ENCODE measurements at regions not wholly inside any gene's neighbourhood (a gene's known extent, or its start where the extent isn't known, plus 50 kb on each side); places are given as distances from the start of the nearest gene placed in this dataset.

DNA sequence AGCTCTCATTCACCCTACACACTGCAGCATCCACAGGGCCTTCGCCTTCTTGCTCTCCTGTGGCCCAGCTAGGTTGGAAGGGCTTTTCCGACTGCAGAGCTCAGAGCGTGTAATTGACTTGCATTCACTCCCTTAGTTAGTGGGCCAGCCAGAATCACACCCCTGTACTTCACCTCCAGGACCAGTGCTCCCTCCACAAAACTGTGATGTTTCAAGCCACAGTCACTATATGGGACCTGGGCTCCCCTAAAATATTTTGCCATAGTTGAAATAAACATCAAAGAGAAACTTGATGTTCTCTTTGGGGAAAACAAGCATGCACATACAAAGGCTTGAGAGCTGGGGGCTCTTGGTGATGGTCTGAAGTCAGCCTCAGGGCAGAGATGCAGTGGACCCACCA lies 69.7 kb upstream of the POU3F3 start:
- ATAC-seq, result no peak
- 92% methylated on average over 3 of the region's 3 CpGs for WGBS (ENCODE audit: insufficient coverage)
- H3K27ac Mint-ChIP-seq, result no peak overlapping the region

GRCh38 chr2:104786204-104786603 lies 67.7 kb upstream of the POU3F3 start:
- no peaks in the 10 kb centered on the region for H3K27me3 ChIP-seq (ENCODE audit: control insufficient read depth, insufficient read depth, low read length)
- intact Hi-C loops (cut with micrococcal nuclease), result no loop called here
- no peaks in the 10 kb centered on the region for H3K36me3 ChIP-seq (ENCODE audit: control insufficient read depth, insufficient read depth, low read length)
- H3K27ac ChIP-seq (ENCODE audit: low read length), result no peak overlapping the region
- peaks cover 0 to 27% of the 10 kb centered on the region in 2 donors for H3K27me3 Mint-ChIP-seq (ENCODE audit: low read depth in 2 of 2)
- 96% methylated on average over 3 of the region's 8 CpGs for WGBS (ENCODE audit: insufficient coverage)
- H3K27ac Mint-ChIP-seq, result no peak overlapping the region
- H3K4me3 ChIP-seq (ENCODE audit: low read length), result no peak overlapping the region
- no peaks in the 10 kb centered on the region for H3K4me1 Mint-ChIP-seq
- H3K4me3 Mint-ChIP-seq, result no peak overlapping the region
- TF ChIP-seq, protein P1, sequence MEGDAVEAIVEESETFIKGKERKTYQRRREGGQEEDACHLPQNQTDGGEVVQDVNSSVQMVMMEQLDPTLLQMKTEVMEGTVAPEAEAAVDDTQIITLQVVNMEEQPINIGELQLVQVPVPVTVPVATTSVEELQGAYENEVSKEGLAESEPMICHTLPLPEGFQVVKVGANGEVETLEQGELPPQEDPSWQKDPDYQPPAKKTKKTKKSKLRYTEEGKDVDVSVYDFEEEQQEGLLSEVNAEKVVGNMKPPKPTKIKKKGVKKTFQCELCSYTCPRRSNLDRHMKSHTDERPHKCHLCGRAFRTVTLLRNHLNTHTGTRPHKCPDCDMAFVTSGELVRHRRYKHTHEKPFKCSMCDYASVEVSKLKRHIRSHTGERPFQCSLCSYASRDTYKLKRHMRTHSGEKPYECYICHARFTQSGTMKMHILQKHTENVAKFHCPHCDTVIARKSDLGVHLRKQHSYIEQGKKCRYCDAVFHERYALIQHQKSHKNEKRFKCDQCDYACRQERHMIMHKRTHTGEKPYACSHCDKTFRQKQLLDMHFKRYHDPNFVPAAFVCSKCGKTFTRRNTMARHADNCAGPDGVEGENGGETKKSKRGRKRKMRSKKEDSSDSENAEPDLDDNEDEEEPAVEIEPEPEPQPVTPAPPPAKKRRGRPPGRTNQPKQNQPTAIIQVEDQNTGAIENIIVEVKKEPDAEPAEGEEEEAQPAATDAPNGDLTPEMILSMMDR (IDR thresholded peaks at IDR 0.05), result no peak
- ATAC-seq (no peak), DNase-seq (no peak)
- H3K9me3 Mint-ChIP-seq, result no peaks in the 10 kb centered on the region
- no peaks in the 10 kb centered on the region for H3K9me3 ChIP-seq (ENCODE audit: control insufficient read depth, insufficient read depth, low read length)
- H3K4me1 ChIP-seq (ENCODE audit: control insufficient read depth, insufficient read depth, low read length), result no peaks in the 10 kb centered on the region
- no peaks in the 10 kb centered on the region for H3K36me3 Mint-ChIP-seq

More for the DNA sequence above, 69.7 kb upstream of the POU3F3 start:
- Mint-ChIP-seq H3K9me3 (no peaks in the 10 kb centered on the region), H3K4me3 (no peak overlapping the region), H3K36me3 (no peaks in the 10 kb centered on the region), H3K27me3 (ENCODE audit: low read depth in 2 of 2) (peaks cover 0 to 21% of the 10 kb centered on the region in 2 donors), H3K4me1 (no peaks in the 10 kb centered on the region)
- Histone ChIP-seq H3K9me3 (ENCODE audit: control insufficient read depth, insufficient read depth, low read length) (no peaks in the 10 kb centered on the region), H3K27me3 (ENCODE audit: control insufficient read depth, insufficient read depth, low read length) (no peaks in the 10 kb centered on the region), H3K27ac (ENCODE audit: low read length) (no peak overlapping the region), H3K4me3 (ENCODE audit: low read length) (no peak overlapping the region), H3K36me3 (ENCODE audit: control insufficient read depth, insufficient read depth, low read length) (no peaks in the 10 kb centered on the region), H3K4me1 (ENCODE audit: control insufficient read depth, insufficient read depth, low read length) (no peaks in the 10 kb centered on the region)
- TF ChIP-seq, protein P1 (IDR thresholded peaks at IDR 0.05), result no peak
- DNase-seq, result no peak
- intact Hi-C loops (cut with micrococcal nuclease), result no loop called here

DNA sequence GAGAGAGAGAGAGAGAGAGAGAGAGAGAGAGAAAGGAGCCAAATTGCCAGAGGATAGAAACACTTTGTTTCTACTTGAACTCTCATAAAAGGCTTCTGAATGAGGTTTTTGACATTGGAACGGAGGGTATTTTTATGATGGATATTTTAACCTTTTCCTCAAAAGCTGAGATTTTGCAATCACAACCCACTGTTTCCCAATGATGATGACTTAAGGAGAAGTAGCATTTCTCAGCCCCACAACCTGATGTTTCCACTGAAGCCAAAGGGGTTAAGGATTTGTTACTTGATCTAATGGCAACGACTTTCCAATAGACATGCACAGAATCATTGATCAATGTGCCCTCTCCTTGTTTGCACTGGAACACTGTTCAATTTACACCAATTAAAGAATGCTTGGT lies 67.1 kb upstream of the POU3F3 start:
- no peaks in the 10 kb centered on the region for H3K9me3 ChIP-seq (ENCODE audit: control insufficient read depth, insufficient read depth, low read length)
- H3K27ac ChIP-seq (ENCODE audit: low read length), result no peak overlapping the region
- H3K4me1 ChIP-seq (ENCODE audit: control insufficient read depth, insufficient read depth, low read length), result no peaks in the 10 kb centered on the region
- Mint-ChIP-seq H3K36me3 (no peaks in the 10 kb centered on the region), H3K27ac (no peak overlapping the region), H3K4me1 (no peaks in the 10 kb centered on the region), H3K4me3 (no peak overlapping the region), H3K27me3 (ENCODE audit: low read depth in 2 of 2) (peaks cover 2 to 27% of the 10 kb centered on the region in 2 donors), H3K9me3 (no peaks in the 10 kb centered on the region)
- ATAC-seq (no peak), DNase-seq (no peak)
- no peaks in the 10 kb centered on the region for H3K36me3 ChIP-seq (ENCODE audit: control insufficient read depth, insufficient read depth, low read length)
- intact Hi-C loops (cut with micrococcal nuclease), result no loop called here
- H3K4me3 ChIP-seq (ENCODE audit: low read length), result no peak overlapping the region
- TF ChIP-seq, protein P1 (IDR thresholded peaks at IDR 0.05), result no peak
- no peaks in the 10 kb centered on the region for H3K27me3 ChIP-seq (ENCODE audit: control insufficient read depth, insufficient read depth, low read length)
- WGBS (ENCODE audit: insufficient coverage), result 0% methylated on average over 1 of the region's 2 CpGs

GRCh38 chr2:104787298-104788065 lies 66.4 kb upstream of the POU3F3 start:
- ATAC-seq (no peak), DNase-seq (no peak)
- H3K27me3 ChIP-seq (ENCODE audit: control insufficient read depth, insufficient read depth, low read length), result no peaks in the 10 kb centered on the region
- H3K36me3 ChIP-seq (ENCODE audit: control insufficient read depth, insufficient read depth, low read length), result no peaks in the 10 kb centered on the region
- no peak overlapping the region for H3K27ac ChIP-seq (ENCODE audit: low read length)
- Mint-ChIP-seq H3K4me3 (no peak overlapping the region), H3K27me3 (ENCODE audit: low read depth in 2 of 2) (peaks cover 3 to 27% of the 10 kb centered on the region in 2 donors), H3K9me3 (no peaks in the 10 kb centered on the region), H3K36me3 (no peaks in the 10 kb centered on the region), H3K4me1 (no peaks in the 10 kb centered on the region), H3K27ac (no peak overlapping the region)
- 83% methylated on average over 7 of the region's 8 CpGs for WGBS (ENCODE audit: insufficient coverage)
- TF ChIP-seq, protein P1 (IDR thresholded peaks at IDR 0.05), result no peak
- no peaks in the 10 kb centered on the region for H3K4me1 ChIP-seq (ENCODE audit: control insufficient read depth, insufficient read depth, low read length)
- intact Hi-C loops (cut with micrococcal nuclease), result no loop called here
- H3K4me3 ChIP-seq (ENCODE audit: low read length), result no peak overlapping the region
- H3K9me3 ChIP-seq (ENCODE audit: control insufficient read depth, insufficient read depth, low read length), result no peaks in the 10 kb centered on the region

Measured in natural killer cell (primary cell).